ENCODE measurements at regions not wholly inside any gene's neighbourhood (a gene's known extent, or its start where the extent isn't known, plus 50 kb on each side); places are given as distances from the start of the nearest gene placed in this dataset.
"Not testable (repeated sequence)": the region's sequence is repeated elsewhere in the genome, so short reads cannot be mapped to it uniquely, and the experiment has no call there.

GRCh38 chr16:26447570-26447969, 619.2 kb upstream of the C16orf82 start:
- no peak for DNase-seq (ENCODE audit: low read depth)
- TF ChIP-seq CTCF (IDR thresholded peaks at IDR 0.05; ENCODE audit: control insufficient read depth, extremely low read depth, insufficient read depth), result no peak
- no peak overlapping the region for H3K4me3 ChIP-seq (ENCODE audit: low read depth, low read length)

GRCh38 chr16:26453215-26453614, 613.5 kb upstream of the C16orf82 start:
- DNase-seq (ENCODE audit: low read depth), result no peak
- peak; percentile 34 for TF ChIP-seq CTCF (IDR thresholded peaks at IDR 0.05; ENCODE audit: control insufficient read depth, extremely low read depth, insufficient read depth)
- no peak overlapping the region for H3K4me3 ChIP-seq (ENCODE audit: low read depth, low read length)

- no peak for DNase-seq (ENCODE audit: low read depth)
- no peak for TF ChIP-seq CTCF (IDR thresholded peaks at IDR 0.05; ENCODE audit: control insufficient read depth, extremely low read depth, insufficient read depth)
- no peak overlapping the region for H3K4me3 ChIP-seq (ENCODE audit: low read depth, low read length)
Measured at GRCh38 chr16:26454102-26454501, 612.6 kb upstream of the C16orf82 start.

- no peak overlapping the region for H3K4me3 ChIP-seq (ENCODE audit: low read depth, low read length)
- no peak for TF ChIP-seq CTCF (IDR thresholded peaks at IDR 0.05; ENCODE audit: control insufficient read depth, extremely low read depth, insufficient read depth)
- DNase-seq (ENCODE audit: low read depth), result no peak
Measured at GRCh38 chr16:26456074-26456473, 610.7 kb upstream of the C16orf82 start.

GRCh38 chr16:26457095-26457494, 609.6 kb upstream of the C16orf82 start:
- no peak for DNase-seq (ENCODE audit: low read depth)
- no peak for TF ChIP-seq CTCF (IDR thresholded peaks at IDR 0.05; ENCODE audit: control insufficient read depth, extremely low read depth, insufficient read depth)
- H3K4me3 ChIP-seq (ENCODE audit: low read depth, low read length), result no peak overlapping the region

GRCh38 chr16:26457882-26458281, 608.8 kb upstream of the C16orf82 start:
- TF ChIP-seq CTCF (IDR thresholded peaks at IDR 0.05; ENCODE audit: control insufficient read depth, extremely low read depth, insufficient read depth), result no peak
- no peak for DNase-seq (ENCODE audit: low read depth)
- H3K4me3 ChIP-seq (ENCODE audit: low read depth, low read length), result no peak overlapping the region

- TF ChIP-seq CTCF (IDR thresholded peaks at IDR 0.05; ENCODE audit: control insufficient read depth, extremely low read depth, insufficient read depth), result no peak
- H3K4me3 ChIP-seq (ENCODE audit: low read depth, low read length), result no peak overlapping the region
- DNase-seq (ENCODE audit: low read depth), result no peak
Measured at GRCh38 chr16:26464576-26465266, 602.0 kb upstream of the C16orf82 start.

- H3K4me3 ChIP-seq (ENCODE audit: low read depth, low read length); DNase-seq (ENCODE audit: low read depth): not testable (repeated sequence)
Measured at GRCh38 chr16:26474405-26474804, 592.3 kb upstream of the C16orf82 start.
